Astrocyte (in vitro differentiated cells and primary cell): ENCODE measurements at regions not wholly inside any gene's neighbourhood (a gene's known extent, or its start where the extent isn't known, plus 50 kb on each side); places are given as distances from the start of the nearest gene placed in this dataset.

Experiments used
- EZH2 ChIP-seq: IDR thresholded peaks from 2 replicates; pipeline ENCODE4 v1.6.1; 2012; ENCODE audit warnings: mild to moderate bottlenecking, low read length, inconsistent platforms; ENCODE audit not compliant: insufficient read depth
- TF ChIP-seq, protein P1 (sequence below): IDR thresholded peaks from 2 replicates; pipeline ENCODE4 v1.5.1; 2011; ENCODE audit warnings: low read depth, mild to moderate bottlenecking, inconsistent platforms, low read length, moderate library complexity; ENCODE audit not compliant: insufficient read depth

DNA sequence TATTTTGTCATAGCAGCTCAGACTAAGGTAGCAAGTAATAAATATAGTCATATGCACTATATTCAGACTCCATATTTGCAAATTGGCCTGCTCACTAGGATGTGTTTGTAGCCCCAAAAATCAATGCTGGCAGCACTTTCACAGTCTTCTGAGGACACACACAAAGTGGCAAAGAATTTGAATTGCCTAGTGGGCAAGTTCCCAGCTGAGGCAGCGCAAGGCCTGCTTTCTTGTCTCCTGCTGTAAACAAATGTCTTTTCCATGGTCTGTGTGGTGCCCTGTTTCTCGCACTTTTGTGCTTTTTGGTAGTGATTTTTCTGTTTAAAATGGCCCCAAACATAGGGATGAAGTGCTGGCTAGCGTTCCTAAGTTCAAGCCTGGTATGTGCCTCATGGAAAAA is 416.0 kb downstream of the OCA2 start:
- TF ChIP-seq EZH2: no peak
- TF ChIP-seq, protein P1, sequence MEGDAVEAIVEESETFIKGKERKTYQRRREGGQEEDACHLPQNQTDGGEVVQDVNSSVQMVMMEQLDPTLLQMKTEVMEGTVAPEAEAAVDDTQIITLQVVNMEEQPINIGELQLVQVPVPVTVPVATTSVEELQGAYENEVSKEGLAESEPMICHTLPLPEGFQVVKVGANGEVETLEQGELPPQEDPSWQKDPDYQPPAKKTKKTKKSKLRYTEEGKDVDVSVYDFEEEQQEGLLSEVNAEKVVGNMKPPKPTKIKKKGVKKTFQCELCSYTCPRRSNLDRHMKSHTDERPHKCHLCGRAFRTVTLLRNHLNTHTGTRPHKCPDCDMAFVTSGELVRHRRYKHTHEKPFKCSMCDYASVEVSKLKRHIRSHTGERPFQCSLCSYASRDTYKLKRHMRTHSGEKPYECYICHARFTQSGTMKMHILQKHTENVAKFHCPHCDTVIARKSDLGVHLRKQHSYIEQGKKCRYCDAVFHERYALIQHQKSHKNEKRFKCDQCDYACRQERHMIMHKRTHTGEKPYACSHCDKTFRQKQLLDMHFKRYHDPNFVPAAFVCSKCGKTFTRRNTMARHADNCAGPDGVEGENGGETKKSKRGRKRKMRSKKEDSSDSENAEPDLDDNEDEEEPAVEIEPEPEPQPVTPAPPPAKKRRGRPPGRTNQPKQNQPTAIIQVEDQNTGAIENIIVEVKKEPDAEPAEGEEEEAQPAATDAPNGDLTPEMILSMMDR: no peak
